GM12864 (cell line): ENCODE measurements at regions not wholly inside any gene's neighbourhood (a gene's known extent, or its start where the extent isn't known, plus 50 kb on each side); places are given as distances from the start of the nearest gene placed in this dataset.

ENCODE experiments used
- DNase-seq: peaks from one replicate; pipeline ENCODE4 v3.0.0-alpha.2; 2011; ENCODE audit warnings: low read depth
- H3K4me3 ChIP-seq: 2 replicates; pipeline ENCODE4 v1.5.1; 2011; ENCODE audit warnings: mild to moderate bottlenecking, low read depth, low read length, control low read depth
- TF ChIP-seq, protein P1 (sequence below): IDR thresholded peaks from 2 replicates; pipeline ENCODE4 v1.5.1; 2011; ENCODE audit warnings: low read depth, mild to moderate bottlenecking, moderate library complexity, low read length, control low read depth, inconsistent platforms; ENCODE audit errors: missing control alignments

DNA sequence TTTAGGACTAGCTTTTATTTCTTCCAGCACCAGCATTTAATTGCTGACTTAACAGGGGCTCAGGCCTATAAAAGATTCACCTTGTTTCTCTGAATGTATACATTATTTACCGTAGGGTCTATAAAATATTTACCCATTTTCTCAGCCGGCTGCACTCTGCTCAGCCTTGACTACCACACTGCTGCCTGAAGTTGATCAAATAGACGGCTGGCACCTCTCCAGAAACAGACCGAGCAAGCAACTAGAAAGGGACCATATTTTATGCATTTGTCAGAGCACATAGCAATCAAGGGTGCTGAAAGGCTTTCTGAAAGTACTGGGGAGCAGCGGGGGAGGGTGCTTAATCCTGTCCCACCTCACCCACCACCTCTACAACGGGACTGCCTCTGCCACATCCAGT lies 64.7 kb upstream of the FGGY start:
- no peak for DNase-seq
- TF ChIP-seq, protein P1, sequence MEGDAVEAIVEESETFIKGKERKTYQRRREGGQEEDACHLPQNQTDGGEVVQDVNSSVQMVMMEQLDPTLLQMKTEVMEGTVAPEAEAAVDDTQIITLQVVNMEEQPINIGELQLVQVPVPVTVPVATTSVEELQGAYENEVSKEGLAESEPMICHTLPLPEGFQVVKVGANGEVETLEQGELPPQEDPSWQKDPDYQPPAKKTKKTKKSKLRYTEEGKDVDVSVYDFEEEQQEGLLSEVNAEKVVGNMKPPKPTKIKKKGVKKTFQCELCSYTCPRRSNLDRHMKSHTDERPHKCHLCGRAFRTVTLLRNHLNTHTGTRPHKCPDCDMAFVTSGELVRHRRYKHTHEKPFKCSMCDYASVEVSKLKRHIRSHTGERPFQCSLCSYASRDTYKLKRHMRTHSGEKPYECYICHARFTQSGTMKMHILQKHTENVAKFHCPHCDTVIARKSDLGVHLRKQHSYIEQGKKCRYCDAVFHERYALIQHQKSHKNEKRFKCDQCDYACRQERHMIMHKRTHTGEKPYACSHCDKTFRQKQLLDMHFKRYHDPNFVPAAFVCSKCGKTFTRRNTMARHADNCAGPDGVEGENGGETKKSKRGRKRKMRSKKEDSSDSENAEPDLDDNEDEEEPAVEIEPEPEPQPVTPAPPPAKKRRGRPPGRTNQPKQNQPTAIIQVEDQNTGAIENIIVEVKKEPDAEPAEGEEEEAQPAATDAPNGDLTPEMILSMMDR = no peak
- no peak overlapping the region for H3K4me3 ChIP-seq

DNA sequence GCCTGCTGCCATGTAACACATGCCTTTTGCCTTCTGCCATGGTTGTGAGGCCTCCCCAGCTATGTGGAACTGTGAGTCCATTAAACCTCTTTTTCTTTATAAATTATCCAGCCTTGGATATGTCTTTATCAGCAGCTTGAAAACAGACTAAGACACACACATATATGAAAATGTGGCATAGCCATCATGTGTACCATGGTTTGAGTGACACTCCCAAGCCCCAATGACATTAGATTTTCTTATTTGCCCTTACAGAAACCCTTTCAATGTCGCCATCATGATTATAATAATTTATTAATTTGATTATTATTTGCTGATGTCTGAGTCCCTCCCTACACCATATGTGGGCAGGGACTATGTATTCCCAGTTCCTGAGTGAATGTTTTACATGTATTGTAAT lies 63.5 kb upstream of the FGGY start:
- TF ChIP-seq, protein P1 = no peak
- H3K4me3 ChIP-seq = no peak overlapping the region
- DNase-seq = no peak

DNA sequence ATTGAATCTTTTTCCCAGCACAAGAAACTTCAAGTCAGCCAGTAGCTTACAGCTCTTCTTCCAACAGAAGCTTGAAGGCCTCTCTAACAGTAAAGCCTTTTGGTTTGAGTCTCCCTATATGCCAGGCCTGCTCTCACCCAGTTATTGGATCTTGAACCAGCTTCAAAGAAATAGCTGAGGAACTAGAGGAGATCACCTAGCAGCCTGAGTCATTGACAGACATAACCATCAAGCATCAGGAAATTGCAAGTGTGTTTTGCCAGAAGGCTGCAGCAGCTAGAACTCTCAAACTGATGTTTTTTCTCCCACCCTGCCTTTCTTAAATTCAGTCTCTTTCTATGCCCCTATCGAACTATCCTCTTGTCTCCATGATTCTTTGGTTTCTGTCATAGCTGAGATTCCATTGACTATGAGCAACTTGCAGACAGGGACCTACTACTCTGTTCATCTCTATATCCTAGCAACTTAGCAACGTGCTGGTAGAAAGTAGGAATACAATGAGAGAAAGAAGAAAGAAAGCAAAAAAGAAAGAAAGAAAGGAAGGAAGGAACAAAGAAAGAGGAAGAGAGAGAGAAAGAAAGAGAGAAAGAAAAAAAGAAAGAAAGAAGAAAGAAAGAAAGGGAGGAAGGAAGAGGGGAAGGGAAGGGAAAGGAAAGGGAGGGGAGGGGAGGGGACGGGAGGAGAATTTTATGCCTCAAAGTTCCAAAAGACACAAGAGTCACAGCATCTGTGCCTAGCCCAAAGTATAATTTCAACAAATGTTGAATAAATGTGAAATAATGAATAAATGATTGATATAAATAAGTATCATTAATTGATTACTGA lies 60.0 kb upstream of the FGGY start:
- DNase-seq = no peak
- TF ChIP-seq, protein P1 = no peak
- no peak overlapping the region for H3K4me3 ChIP-seq

DNA sequence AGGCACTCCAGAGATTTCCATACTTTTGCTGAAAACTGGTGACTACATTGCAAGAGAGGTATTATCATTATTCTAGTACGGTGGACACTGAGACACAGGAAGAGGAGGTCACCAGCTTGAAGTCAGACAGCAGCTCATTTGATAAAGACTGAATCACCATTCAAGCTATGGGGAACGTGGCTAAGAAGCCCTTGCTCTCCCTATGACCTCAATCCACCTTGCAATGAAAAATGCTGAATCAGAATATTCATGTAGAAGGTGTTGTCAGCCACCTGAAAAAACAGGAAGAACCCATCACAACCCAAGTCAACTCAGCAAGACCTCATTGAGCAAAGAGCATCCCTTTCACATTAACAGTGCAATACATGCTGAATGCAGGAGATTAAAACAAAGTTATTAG lies 59.0 kb upstream of the FGGY start:
- H3K4me3 ChIP-seq = no peak overlapping the region
- no peak for DNase-seq
- TF ChIP-seq, protein P1 = no peak

DNA sequence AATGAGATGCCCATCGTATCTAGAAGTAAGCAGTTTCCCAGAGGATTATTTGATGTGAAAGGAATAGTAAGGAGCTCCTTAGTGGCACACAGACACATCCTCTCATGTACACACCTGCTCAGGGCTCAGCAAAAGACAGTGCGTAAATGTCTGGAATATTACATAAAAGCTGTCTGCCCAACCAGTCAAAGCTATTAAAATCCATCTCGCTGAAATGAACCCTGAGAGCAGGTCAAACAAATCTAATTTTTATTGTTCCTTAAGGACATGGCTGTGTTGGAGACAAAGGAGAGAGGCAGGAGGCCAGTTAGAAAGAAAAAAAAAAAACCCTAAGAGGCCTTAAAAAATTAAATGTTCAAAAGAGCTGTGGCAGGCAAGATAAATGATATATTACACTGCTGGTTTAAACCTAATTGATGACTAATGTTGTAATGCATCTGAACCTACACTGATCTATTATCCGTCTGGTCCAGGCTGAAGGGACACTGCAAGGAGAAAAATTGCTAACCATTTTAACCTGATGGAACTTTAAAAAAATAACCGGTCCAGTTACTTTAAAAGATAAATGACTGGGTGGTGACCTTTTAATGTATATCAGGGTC lies 58.5 kb upstream of the FGGY start:
- TF ChIP-seq, protein P1 = no peak
- DNase-seq = no peak
- H3K4me3 ChIP-seq = no peak overlapping the region

DNA sequence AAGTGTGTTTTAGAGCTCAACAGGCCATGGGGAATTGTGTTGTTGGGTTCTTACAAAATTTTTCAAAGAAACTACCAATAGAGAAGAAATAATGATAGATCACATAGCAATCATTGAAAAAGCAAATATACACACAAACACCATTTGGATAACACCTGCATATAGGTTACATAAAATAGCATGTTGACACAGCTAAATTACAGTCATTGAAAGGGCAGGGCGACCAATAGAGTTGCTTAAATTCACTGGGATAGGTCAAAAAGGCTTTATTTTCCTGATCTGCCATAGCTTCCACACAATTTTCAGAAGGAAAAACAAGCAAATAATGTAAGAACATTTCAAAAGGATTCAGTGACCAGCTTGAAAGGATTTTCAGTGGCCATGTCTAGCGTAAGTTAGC lies 57.9 kb upstream of the FGGY start:
- no peak overlapping the region for H3K4me3 ChIP-seq
- TF ChIP-seq, protein P1 = no peak
- DNase-seq = no peak
